SK-N-SH (cell line): ENCODE measurements at regions not wholly inside any gene's neighbourhood (a gene's known extent, or its start where the extent isn't known, plus 50 kb on each side); places are given as distances from the start of the nearest gene placed in this dataset.

Source experiments
- CTCF ChIA-PET: fragments of 300-600, 350-600 bp; formaldehyde crosslinking; extraction: SDS; loops from one replicate; lab custom pipeline; 2021; lab: Yijun Ruan, JAX
- POLR2A ChIA-PET: fragments of 350-600 bp; sonication (Branson Sonifier 250); formaldehyde crosslinking; extraction: SDS; loops from one replicate; lab custom pipeline; 2020; ENCODE audit warnings: antibody characterized with exemption, inconsistent platforms; lab: Yijun Ruan, JAX
- DNase-seq: peaks from one replicate; pipeline ENCODE4 v3.0.0; 2012
- H2AFZ ChIP-seq: fragments of 200-600 bp; sonication (generic); 2 replicates; pipeline ENCODE4 v1.8.1; 2016; ENCODE audit warnings: antibody characterized with exemption, mild to moderate bottlenecking, low read depth
- H3F3A ChIP-seq: fragments of 200-600 bp; sonication (generic); replicated peaks from 2 replicates; pipeline ENCODE3; 2016; ENCODE audit warnings: antibody characterized with exemption, mild to moderate bottlenecking; ENCODE audit not compliant: insufficient read depth
- H3K27ac ChIP-seq, 2 experiments: fragments of 200-500 bp in 1 of 2; fragments of 200-600 bp in 1 of 2; sonication (Bioruptor generic) in 1 of 2; sonication (generic), shearing (Covaris generic) in 1 of 2; 2 replicates each; pipeline versions ENCODE4 v1.5.1 to v1.6.1; 2014 to 2016; ENCODE audit warnings: low read depth in 2 of 2, inconsistent platforms in 1 of 2, low read length in 1 of 2, mild to moderate bottlenecking in 1 of 2, mixed read lengths in 1 of 2
- H3K27me3 ChIP-seq: fragments of 200-600 bp; sonication (generic), shearing (Covaris generic); 2 replicates; pipeline ENCODE4 v1.6.1; 2016; ENCODE audit warnings: mixed run types; ENCODE audit not compliant: insufficient read depth
- H3K36me3 ChIP-seq, 2 experiments: fragments of 200-500 bp in 1 of 2; fragments of 200-600 bp in 1 of 2; sonication (Bioruptor generic) in 1 of 2; sonication (generic) in 1 of 2; replicated peaks in 1 of 2; 2 replicates each; pipeline versions ENCODE3 to v1.5.1; 2014 to 2016; ENCODE audit warnings: low read length in 1 of 2, mild to moderate bottlenecking in 1 of 2; ENCODE audit not compliant: insufficient read depth in 2 of 2, control insufficient read depth in 1 of 2
- H3K4me1 ChIP-seq, 2 experiments: fragments of 200-500 bp in 1 of 2; fragments of 200-600 bp in 1 of 2; sonication (Bioruptor generic) in 1 of 2; sonication (generic), shearing (Covaris generic) in 1 of 2; 2 replicates each; pipeline versions ENCODE4 v1.5.1 to v1.6.1; 2014 to 2016; ENCODE audit warnings: low read depth in 1 of 2, low read length in 1 of 2, mixed run types in 1 of 2; ENCODE audit not compliant: insufficient read depth in 2 of 2, control insufficient read depth in 1 of 2
- H3K4me2 ChIP-seq: fragments of 200-600 bp; sonication (generic), shearing (Covaris generic); 2 replicates; pipeline ENCODE4 v1.6.1; 2017; ENCODE audit warnings: mixed run types
- H3K4me3 ChIP-seq, 2 experiments: fragments of 200-500 bp in 1 of 2; fragments of 200-600 bp in 1 of 2; sonication (Bioruptor generic) in 1 of 2; sonication (generic), shearing (Covaris generic) in 1 of 2; 2 replicates each; pipeline versions ENCODE4 v1.5.1 to v1.8.1; 2014 to 2016; ENCODE audit warnings: low read depth in 2 of 2, inconsistent platforms in 1 of 2, low read length in 1 of 2, mild to moderate bottlenecking in 1 of 2, mixed read lengths in 1 of 2, moderate library complexity in 1 of 2
- H3K79me2 ChIP-seq: fragments of 200-600 bp; sonication (generic); 2 replicates; pipeline ENCODE4 v1.8.1; 2017; ENCODE audit warnings: mild to moderate bottlenecking; ENCODE audit not compliant: insufficient read depth
- H3K9ac ChIP-seq: fragments of 200-600 bp; sonication (generic); 2 replicates; pipeline ENCODE4 v1.6.1; 2017; ENCODE audit warnings: mixed run types
- H3K9me2 ChIP-seq: fragments of 200-600 bp; sonication (generic); 2 replicates; pipeline ENCODE4 v1.6.1; 2017; ENCODE audit warnings: mixed run types
- H3K9me3 ChIP-seq: fragments of 200-600 bp; sonication (generic); 2 replicates; pipeline ENCODE4 v1.6.1; 2017; ENCODE audit warnings: mixed run types, mild to moderate bottlenecking, moderate library complexity
- H4K20me1 ChIP-seq: fragments of 200-600 bp; sonication (generic); 2 replicates; pipeline ENCODE4 v1.6.1; 2017; ENCODE audit warnings: mild to moderate bottlenecking, mixed run types; ENCODE audit not compliant: insufficient read depth
- CTCF ChIP-seq: fragments of 200-600 bp; sonication (generic); IDR thresholded peaks from 2 replicates; pipeline ENCODE4 v1.6.1; 2017; ENCODE audit warnings: antibody characterized with exemption, mild to moderate bottlenecking, moderate library complexity
- ELF1 ChIP-seq: IDR thresholded peaks from 2 replicates; pipeline ENCODE4 v1.4.0; 2012
- GABPA ChIP-seq: IDR thresholded peaks from 2 replicates; pipeline ENCODE4 v1.4.0; 2012; ENCODE audit warnings: low read depth, mild to moderate bottlenecking
- GATA2 ChIP-seq: sonication (generic); formaldehyde crosslinking; IDR thresholded peaks from 2 replicates; pipeline ENCODE4 v1.5.0; 2020; ENCODE audit warnings: mild to moderate bottlenecking, missing genetic modification reagents
- JUND ChIP-seq: IDR thresholded peaks from 2 replicates; pipeline ENCODE4 v1.4.0; 2012
- MAX ChIP-seq: IDR thresholded peaks from 2 replicates; pipeline ENCODE4 v1.4.0; 2012; ENCODE audit warnings: low read depth
- NRF1 ChIP-seq: IDR thresholded peaks from 2 replicates; pipeline ENCODE4 v1.6.1; 2012; ENCODE audit warnings: low read depth, mild to moderate bottlenecking, low read length
- PBX3 ChIP-seq: IDR thresholded peaks from 2 replicates; pipeline ENCODE4; 2012
- POLR2AphosphoS5 ChIP-seq: IDR thresholded peaks from 2 replicates; pipeline ENCODE4 v1.6.1; 2012; ENCODE audit warnings: low read depth, low read length
- RXRA ChIP-seq: IDR thresholded peaks from 2 replicates; pipeline ENCODE4 v1.4.0; 2012; ENCODE audit warnings: low read depth, mild to moderate bottlenecking, borderline replicate concordance
- SMC3 ChIP-seq: IDR thresholded peaks from 2 replicates; pipeline ENCODE4 v1.6.1; 2012; ENCODE audit warnings: low read depth, low read length, improper control_type of control experiment
- WGBS: methylation state at CpG from one replicate; pipeline ENCODE4 v1.1.6; 2017; ENCODE audit warnings: low lambda C conversion rate; 5-methylcytosine and 5-hydroxymethylcytosine counted together
- TF ChIP-seq, protein P1 (sequence below): IDR thresholded peaks from 2 replicates; pipeline ENCODE4 v1.4.0; 2012; ENCODE audit warnings: low read depth, borderline replicate concordance
- TF ChIP-seq, protein P2 (sequence below): fragments of 150-350 bp; IDR thresholded peaks from 2 replicates; pipeline ENCODE4 v1.6.1; 2016; ENCODE audit warnings: mild to moderate bottlenecking, low read depth, low read length
- TF ChIP-seq, protein P3 (sequence below): fragments of 150-350 bp; IDR thresholded peaks from 2 replicates; pipeline ENCODE4 v1.6.1; 2017; ENCODE audit warnings: antibody characterized with exemption, low read length, low read depth, borderline replicate concordance

DNA sequence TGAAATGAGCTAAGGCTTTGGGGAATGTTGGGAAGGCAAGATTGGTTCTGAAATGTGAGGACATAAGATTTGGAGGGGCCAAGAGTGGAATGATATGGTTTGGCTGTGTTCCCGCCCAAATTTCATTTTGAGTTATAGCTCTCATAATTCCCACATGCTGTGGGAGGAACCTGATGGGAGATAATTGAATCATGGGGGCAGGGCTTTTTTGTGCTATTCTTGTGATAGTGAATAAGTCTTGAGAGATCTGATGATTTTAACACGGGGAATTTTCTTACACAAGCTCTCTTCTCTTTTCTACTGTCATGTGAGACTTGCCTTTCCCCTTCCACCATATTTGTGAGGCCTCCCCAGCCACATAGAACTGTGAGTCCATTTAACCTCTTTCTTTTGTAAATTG lies 157.6 kb upstream of the C1QTNF7 start:
- WGBS: 23% methylated on average over 2 of the region's 2 CpGs

DNA sequence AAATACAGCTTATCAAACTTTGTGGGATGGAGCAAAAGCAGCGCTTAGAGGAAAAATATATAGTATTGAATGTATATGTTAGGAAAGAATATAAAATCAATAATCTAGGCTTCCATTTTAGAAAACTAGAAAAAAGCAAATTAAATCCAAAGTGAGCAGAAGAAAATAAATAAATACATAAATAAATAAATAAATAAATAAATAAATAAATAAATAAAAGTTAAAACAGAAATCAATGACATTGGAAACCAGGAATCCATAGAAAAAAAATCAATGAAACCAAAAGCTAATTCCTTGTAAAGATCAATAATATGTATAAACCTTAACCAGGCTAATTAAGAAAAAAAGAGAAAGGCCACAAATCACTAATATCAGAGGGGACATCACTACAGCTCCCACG lies 141.8 kb upstream of the C1QTNF7 start:
- Histone ChIP-seq H3K4me2 (no peak overlapping the region), H2AFZ (no peak overlapping the region), H3F3A (no peaks in the 10 kb centered on the region), H3K4me1 (no peaks in the 10 kb centered on the region; a peak in 1 of 4 replicates), H3K27ac (no peak overlapping the region), H3K79me2 (no peaks in the 10 kb centered on the region), H3K27me3 (no peaks in the 10 kb centered on the region), H3K9ac (no peak overlapping the region), H3K9me3 (no peaks in the 10 kb centered on the region), H3K9me2 (no peaks in the 10 kb centered on the region), H3K4me3 (no peak overlapping the region), H4K20me1 (no peaks in the 10 kb centered on the region), H3K36me3 (no peaks in the 10 kb centered on the region)
- 96% methylated on average over 2 of the region's 2 CpGs for WGBS
- CTCF ChIA-PET: no interaction called here
- DNase-seq: no peak
- TF ChIP-seq SMC3 (no peak), PBX3 (no peak), NRF1 (no peak), GABPA (no peak), JUND (no peak), MAX (no peak)
- TF ChIP-seq, protein P1, sequence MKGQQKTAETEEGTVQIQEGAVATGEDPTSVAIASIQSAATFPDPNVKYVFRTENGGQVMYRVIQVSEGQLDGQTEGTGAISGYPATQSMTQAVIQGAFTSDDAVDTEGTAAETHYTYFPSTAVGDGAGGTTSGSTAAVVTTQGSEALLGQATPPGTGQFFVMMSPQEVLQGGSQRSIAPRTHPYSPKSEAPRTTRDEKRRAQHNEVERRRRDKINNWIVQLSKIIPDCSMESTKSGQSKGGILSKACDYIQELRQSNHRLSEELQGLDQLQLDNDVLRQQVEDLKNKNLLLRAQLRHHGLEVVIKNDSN: no peak
- POLR2A ChIA-PET: no interaction called here

More for the DNA sequence above, 157.6 kb upstream of the C1QTNF7 start:
- H3K36me3 ChIP-seq: peaks cover 0 to 5% of the 10 kb centered on the region in 2 experiments
- H3K9me3 ChIP-seq: 0 out of 2 replicates have a peak, but pooled peaks cover 4% of the 10 kb centered on the region
- no peak for DNase-seq
- no peak overlapping the region for H3K9ac ChIP-seq
- H3K27ac ChIP-seq: no peak overlapping the region
- POLR2A ChIA-PET: no interaction called here
- TF ChIP-seq POLR2AphosphoS5 (no peak), ELF1 (no peak), CTCF (no peak), RXRA (no peak), GATA2 (CRISPR knock-in tag) (no peak), JUND (no peak)
- TF ChIP-seq, protein P2, sequence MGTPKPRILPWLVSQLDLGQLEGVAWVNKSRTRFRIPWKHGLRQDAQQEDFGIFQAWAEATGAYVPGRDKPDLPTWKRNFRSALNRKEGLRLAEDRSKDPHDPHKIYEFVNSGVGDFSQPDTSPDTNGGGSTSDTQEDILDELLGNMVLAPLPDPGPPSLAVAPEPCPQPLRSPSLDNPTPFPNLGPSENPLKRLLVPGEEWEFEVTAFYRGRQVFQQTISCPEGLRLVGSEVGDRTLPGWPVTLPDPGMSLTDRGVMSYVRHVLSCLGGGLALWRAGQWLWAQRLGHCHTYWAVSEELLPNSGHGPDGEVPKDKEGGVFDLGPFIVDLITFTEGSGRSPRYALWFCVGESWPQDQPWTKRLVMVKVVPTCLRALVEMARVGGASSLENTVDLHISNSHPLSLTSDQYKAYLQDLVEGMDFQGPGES: no peak
- TF ChIP-seq, protein P3, sequence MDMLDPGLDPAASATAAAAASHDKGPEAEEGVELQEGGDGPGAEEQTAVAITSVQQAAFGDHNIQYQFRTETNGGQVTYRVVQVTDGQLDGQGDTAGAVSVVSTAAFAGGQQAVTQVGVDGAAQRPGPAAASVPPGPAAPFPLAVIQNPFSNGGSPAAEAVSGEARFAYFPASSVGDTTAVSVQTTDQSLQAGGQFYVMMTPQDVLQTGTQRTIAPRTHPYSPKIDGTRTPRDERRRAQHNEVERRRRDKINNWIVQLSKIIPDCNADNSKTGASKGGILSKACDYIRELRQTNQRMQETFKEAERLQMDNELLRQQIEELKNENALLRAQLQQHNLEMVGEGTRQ: no peak
- TF ChIP-seq, all 33 proteins: peak for 0
- H3K9me2 ChIP-seq: 0 out of 2 replicates have a peak, but pooled peaks cover 3% of the 10 kb centered on the region
- H3K4me1 ChIP-seq: no peaks in the 10 kb centered on the region
- no peaks in the 10 kb centered on the region for H3K27me3 ChIP-seq
- H3K4me2 ChIP-seq: no peak overlapping the region
- no peaks in the 10 kb centered on the region for H3F3A ChIP-seq
- H4K20me1 ChIP-seq: no peaks in the 10 kb centered on the region
- H2AFZ ChIP-seq: no peak overlapping the region
- no peak overlapping the region for H3K4me3 ChIP-seq
- CTCF ChIA-PET: interaction anchor here (0.7 kb wide), 1 partner anchor 187 kb away, joined by 3 read pairs; no protein-coding TSS in a partner anchor
- no peaks in the 10 kb centered on the region for H3K79me2 ChIP-seq
